HEK293 (cell line): ENCODE measurements at regions not wholly inside any gene's neighbourhood (a gene's known extent, or its start where the extent isn't known, plus 50 kb on each side); places are given as distances from the start of the nearest gene placed in this dataset.

Experiments
- BCL11A ChIP-seq: fragments of 450-650 bp; formaldehyde crosslinking; IDR thresholded peaks from 2 replicates; pipeline ENCODE4 v1.5.1; 2016; ENCODE audit warnings: low read depth, missing biosample characterization, missing genetic modification characterization
- FEZF1 ChIP-seq: fragments of 450-650 bp; formaldehyde crosslinking; IDR thresholded peaks from 2 replicates; pipeline ENCODE4 v1.5.1; 2016; ENCODE audit warnings: missing biosample characterization, missing genetic modification characterization
- HOXA7 ChIP-seq: sonication (generic); formaldehyde crosslinking; IDR thresholded peaks from 2 replicates; pipeline ENCODE4 v1.8.1; 2022; ENCODE audit warnings: missing genetic modification reagents, borderline replicate concordance
- KLF1 ChIP-seq: fragments of 450-650 bp; formaldehyde crosslinking; IDR thresholded peaks from 2 replicates; pipeline ENCODE4 v1.5.1; 2016; ENCODE audit warnings: missing biosample characterization, missing genetic modification characterization
- KLF10 ChIP-seq: fragments of 450-650 bp; IDR thresholded peaks from 2 replicates; pipeline ENCODE4 v1.5.1; 2018; ENCODE audit warnings: missing biosample characterization, mild to moderate bottlenecking, missing genetic modification characterization
- YY1 ChIP-seq: fragments of 450-650 bp; formaldehyde crosslinking; IDR thresholded peaks from 2 replicates; pipeline ENCODE4 v1.5.1; 2018; ENCODE audit warnings: missing biosample characterization, missing genetic modification characterization
- ZNF174 ChIP-seq: fragments of 450-650 bp; formaldehyde crosslinking; IDR thresholded peaks from 2 replicates; pipeline ENCODE4 v1.5.0; 2017; ENCODE audit warnings: missing biosample characterization, mild to moderate bottlenecking, missing genetic modification characterization
- ZNF354C ChIP-seq: fragments of 450-650 bp; formaldehyde crosslinking; IDR thresholded peaks from 2 replicates; pipeline ENCODE4 v1.5.1; 2016; ENCODE audit warnings: missing biosample characterization, missing genetic modification characterization, low read depth, borderline replicate concordance
- ZNF792 ChIP-seq: fragments of 450-650 bp; formaldehyde crosslinking; IDR thresholded peaks from 2 replicates; pipeline ENCODE4 v1.5.1; 2016; ENCODE audit warnings: missing biosample characterization, missing genetic modification characterization
- ZSCAN30 ChIP-seq: fragments of 450-650 bp; IDR thresholded peaks from 2 replicates; pipeline ENCODE4 v1.5.1; 2018; ENCODE audit warnings: missing biosample characterization, mild to moderate bottlenecking, missing genetic modification characterization, moderate library complexity
- TF ChIP-seq, protein P1 (sequence below): fragments of 450-650 bp; formaldehyde crosslinking; IDR thresholded peaks from 2 replicates; pipeline ENCODE4 v1.5.1; 2016; ENCODE audit warnings: missing biosample characterization, missing genetic modification characterization
- TF ChIP-seq, protein P2 (sequence below): fragments of 450-650 bp; formaldehyde crosslinking; IDR thresholded peaks from 2 replicates; pipeline ENCODE4 v1.5.1; 2016; ENCODE audit warnings: missing biosample characterization, missing genetic modification characterization

DNA sequence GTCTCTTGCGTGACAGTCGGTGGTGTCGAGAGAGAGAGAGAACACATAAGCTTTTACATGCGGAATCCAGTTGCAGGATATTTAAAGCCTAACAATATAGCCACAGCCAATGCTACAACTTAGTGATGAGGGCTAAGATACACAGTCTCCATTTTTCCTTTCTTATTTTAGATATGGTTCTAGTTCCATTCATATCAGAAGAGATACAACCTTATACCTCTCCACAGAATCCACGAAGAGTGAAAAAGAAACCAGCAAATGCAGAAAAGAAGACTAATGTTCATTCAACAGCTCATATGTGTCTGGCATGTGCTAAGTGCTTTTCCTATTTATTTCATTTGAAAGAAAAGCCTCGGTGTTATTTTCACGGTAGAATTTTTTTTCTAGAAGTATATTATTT lies 249.0 kb upstream of the SLITRK1 start:
- TF ChIP-seq FEZF1 (tag by site-specific recombination) = no peak
- TF ChIP-seq, protein P1, sequence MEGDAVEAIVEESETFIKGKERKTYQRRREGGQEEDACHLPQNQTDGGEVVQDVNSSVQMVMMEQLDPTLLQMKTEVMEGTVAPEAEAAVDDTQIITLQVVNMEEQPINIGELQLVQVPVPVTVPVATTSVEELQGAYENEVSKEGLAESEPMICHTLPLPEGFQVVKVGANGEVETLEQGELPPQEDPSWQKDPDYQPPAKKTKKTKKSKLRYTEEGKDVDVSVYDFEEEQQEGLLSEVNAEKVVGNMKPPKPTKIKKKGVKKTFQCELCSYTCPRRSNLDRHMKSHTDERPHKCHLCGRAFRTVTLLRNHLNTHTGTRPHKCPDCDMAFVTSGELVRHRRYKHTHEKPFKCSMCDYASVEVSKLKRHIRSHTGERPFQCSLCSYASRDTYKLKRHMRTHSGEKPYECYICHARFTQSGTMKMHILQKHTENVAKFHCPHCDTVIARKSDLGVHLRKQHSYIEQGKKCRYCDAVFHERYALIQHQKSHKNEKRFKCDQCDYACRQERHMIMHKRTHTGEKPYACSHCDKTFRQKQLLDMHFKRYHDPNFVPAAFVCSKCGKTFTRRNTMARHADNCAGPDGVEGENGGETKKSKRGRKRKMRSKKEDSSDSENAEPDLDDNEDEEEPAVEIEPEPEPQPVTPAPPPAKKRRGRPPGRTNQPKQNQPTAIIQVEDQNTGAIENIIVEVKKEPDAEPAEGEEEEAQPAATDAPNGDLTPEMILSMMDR (tag by site-specific recombination) = no peak
- TF ChIP-seq BCL11A (tag by site-specific recombination) = no peak
- TF ChIP-seq ZSCAN30 (tag by site-specific recombination) = no peak
- TF ChIP-seq YY1 = no peak
- no peak for TF ChIP-seq ZNF354C (tag by site-specific recombination)
- TF ChIP-seq, protein P2, sequence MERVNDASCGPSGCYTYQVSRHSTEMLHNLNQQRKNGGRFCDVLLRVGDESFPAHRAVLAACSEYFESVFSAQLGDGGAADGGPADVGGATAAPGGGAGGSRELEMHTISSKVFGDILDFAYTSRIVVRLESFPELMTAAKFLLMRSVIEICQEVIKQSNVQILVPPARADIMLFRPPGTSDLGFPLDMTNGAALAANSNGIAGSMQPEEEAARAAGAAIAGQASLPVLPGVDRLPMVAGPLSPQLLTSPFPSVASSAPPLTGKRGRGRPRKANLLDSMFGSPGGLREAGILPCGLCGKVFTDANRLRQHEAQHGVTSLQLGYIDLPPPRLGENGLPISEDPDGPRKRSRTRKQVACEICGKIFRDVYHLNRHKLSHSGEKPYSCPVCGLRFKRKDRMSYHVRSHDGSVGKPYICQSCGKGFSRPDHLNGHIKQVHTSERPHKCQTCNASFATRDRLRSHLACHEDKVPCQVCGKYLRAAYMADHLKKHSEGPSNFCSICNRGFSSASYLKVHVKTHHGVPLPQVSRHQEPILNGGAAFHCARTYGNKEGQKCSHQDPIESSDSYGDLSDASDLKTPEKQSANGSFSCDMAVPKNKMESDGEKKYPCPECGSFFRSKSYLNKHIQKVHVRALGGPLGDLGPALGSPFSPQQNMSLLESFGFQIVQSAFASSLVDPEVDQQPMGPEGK (tag by site-specific recombination) = no peak
- no peak for TF ChIP-seq KLF10
- no peak for TF ChIP-seq ZNF792 (tag by site-specific recombination)
- no peak for TF ChIP-seq ZNF174 (tag by site-specific recombination)
- TF ChIP-seq KLF1 (tag by site-specific recombination) = no peak
- TF ChIP-seq HOXA7 (CRISPR knock-in tag) = no peak
